ENCODE measurements at regions not wholly inside any gene's neighbourhood (a gene's known extent, or its start where the extent isn't known, plus 50 kb on each side); places are given as distances from the start of the nearest gene placed in this dataset.

- H3K27me3 ChIP-seq = no peaks in the 10 kb centered on the region
- no peak overlapping the region for H3K4me3 ChIP-seq (ENCODE audit: low read depth in 1 of 2, low read length in 1 of 2)
- H3K4me1 ChIP-seq (ENCODE audit: control insufficient read depth in 1 of 2, insufficient read depth in 1 of 2, low read depth in 1 of 2, low read length in 1 of 2) = no peaks in the 10 kb centered on the region
- no peaks in the 10 kb centered on the region for H3K9me3 ChIP-seq
- no peak overlapping the region for H3K27ac ChIP-seq
- H3K36me3 ChIP-seq = no peaks in the 10 kb centered on the region
- no peak for TF ChIP-seq CTCF (IDR thresholded peaks at IDR 0.05)
Observed at GRCh38 chr12:41709012-41709411, 435.7 kb downstream of the GXYLT1 start.

- no peaks in the 10 kb centered on the region for H3K4me1 ChIP-seq (ENCODE audit: control insufficient read depth in 1 of 2, insufficient read depth in 1 of 2, low read depth in 1 of 2, low read length in 1 of 2)
- H3K36me3 ChIP-seq = no peaks in the 10 kb centered on the region
- H3K9me3 ChIP-seq = no peaks in the 10 kb centered on the region
- no peak overlapping the region for H3K4me3 ChIP-seq (ENCODE audit: low read depth in 1 of 2, low read length in 1 of 2)
- no peak overlapping the region for H3K27ac ChIP-seq
- no peak for TF ChIP-seq CTCF (IDR thresholded peaks at IDR 0.05)
- H3K27me3 ChIP-seq = no peaks in the 10 kb centered on the region
Observed at GRCh38 chr12:41706376-41706775, 438.3 kb downstream of the GXYLT1 start.

- Histone ChIP-seq H3K9me3 (no peaks in the 10 kb centered on the region), H3K27me3 (no peaks in the 10 kb centered on the region), H3K4me1 (ENCODE audit: control insufficient read depth in 1 of 2, insufficient read depth in 1 of 2, low read depth in 1 of 2, low read length in 1 of 2) (peaks cover 0 to 2% of the 10 kb centered on the region in 2 experiments), H3K27ac (no peak overlapping the region), H3K4me3 (ENCODE audit: low read depth in 1 of 2, low read length in 1 of 2) (no peak overlapping the region), H3K36me3 (no peaks in the 10 kb centered on the region)
- no peak for TF ChIP-seq CTCF (IDR thresholded peaks at IDR 0.05)
Observed at GRCh38 chr12:41701943-41702601, 442.6 kb downstream of the GXYLT1 start.

GRCh38 chr12:41700940-41701339, 443.7 kb downstream of the GXYLT1 start:
- Histone ChIP-seq H3K27me3 (no peaks in the 10 kb centered on the region), H3K36me3 (no peaks in the 10 kb centered on the region), H3K4me1 (ENCODE audit: control insufficient read depth in 1 of 2, insufficient read depth in 1 of 2, low read depth in 1 of 2, low read length in 1 of 2) (peaks cover 0 to 3% of the 10 kb centered on the region in 2 experiments), H3K4me3 (ENCODE audit: low read depth in 1 of 2, low read length in 1 of 2) (no peak overlapping the region), H3K9me3 (no peaks in the 10 kb centered on the region), H3K27ac (no peak overlapping the region)
- no peak for TF ChIP-seq CTCF (IDR thresholded peaks at IDR 0.05)

GRCh38 chr12:41699658-41700057, 445.0 kb downstream of the GXYLT1 start:
- no peak overlapping the region for H3K4me3 ChIP-seq (ENCODE audit: low read depth in 1 of 2, low read length in 1 of 2)
- no peaks in the 10 kb centered on the region for H3K36me3 ChIP-seq
- H3K27me3 ChIP-seq = no peaks in the 10 kb centered on the region
- TF ChIP-seq CTCF (IDR thresholded peaks at IDR 0.05) = no peak
- peaks cover 0 to 3% of the 10 kb centered on the region in 2 experiments for H3K4me1 ChIP-seq (ENCODE audit: control insufficient read depth in 1 of 2, insufficient read depth in 1 of 2, low read depth in 1 of 2, low read length in 1 of 2)
- no peaks in the 10 kb centered on the region for H3K9me3 ChIP-seq
- H3K27ac ChIP-seq = no peak overlapping the region

Measured in neutrophil (primary cell).